ENCODE measurements at regions not wholly inside any gene's neighbourhood (a gene's known extent, or its start where the extent isn't known, plus 50 kb on each side); places are given as distances from the start of the nearest gene placed in this dataset.

- no peak overlapping the region for H3K4me3 Mint-ChIP-seq (ENCODE audit: low read depth)
- H3K4me1 Mint-ChIP-seq (ENCODE audit: low read depth): peaks cover 3% of the 10 kb centered on the region
- no peak for DNase-seq (ENCODE audit: low spot score, unreplicated experiment)
- peaks cover 6% of the 10 kb centered on the region for H3K9me3 Mint-ChIP-seq (ENCODE audit: low read depth)
- H3K27me3 Mint-ChIP-seq: no peaks in the 10 kb centered on the region
- TF ChIP-seq, protein P1, sequence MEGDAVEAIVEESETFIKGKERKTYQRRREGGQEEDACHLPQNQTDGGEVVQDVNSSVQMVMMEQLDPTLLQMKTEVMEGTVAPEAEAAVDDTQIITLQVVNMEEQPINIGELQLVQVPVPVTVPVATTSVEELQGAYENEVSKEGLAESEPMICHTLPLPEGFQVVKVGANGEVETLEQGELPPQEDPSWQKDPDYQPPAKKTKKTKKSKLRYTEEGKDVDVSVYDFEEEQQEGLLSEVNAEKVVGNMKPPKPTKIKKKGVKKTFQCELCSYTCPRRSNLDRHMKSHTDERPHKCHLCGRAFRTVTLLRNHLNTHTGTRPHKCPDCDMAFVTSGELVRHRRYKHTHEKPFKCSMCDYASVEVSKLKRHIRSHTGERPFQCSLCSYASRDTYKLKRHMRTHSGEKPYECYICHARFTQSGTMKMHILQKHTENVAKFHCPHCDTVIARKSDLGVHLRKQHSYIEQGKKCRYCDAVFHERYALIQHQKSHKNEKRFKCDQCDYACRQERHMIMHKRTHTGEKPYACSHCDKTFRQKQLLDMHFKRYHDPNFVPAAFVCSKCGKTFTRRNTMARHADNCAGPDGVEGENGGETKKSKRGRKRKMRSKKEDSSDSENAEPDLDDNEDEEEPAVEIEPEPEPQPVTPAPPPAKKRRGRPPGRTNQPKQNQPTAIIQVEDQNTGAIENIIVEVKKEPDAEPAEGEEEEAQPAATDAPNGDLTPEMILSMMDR (IDR thresholded peaks at IDR 0.05; ENCODE audit: unreplicated experiment): no peak
- H3K27ac Mint-ChIP-seq: no peak overlapping the region
- H3K36me3 Mint-ChIP-seq (ENCODE audit: insufficient read depth): peaks cover 2% of the 10 kb centered on the region
These were observed 295.0 kb upstream of the SPRED2 start for GRCh38 chr2:65727381-65727780.

DNA sequence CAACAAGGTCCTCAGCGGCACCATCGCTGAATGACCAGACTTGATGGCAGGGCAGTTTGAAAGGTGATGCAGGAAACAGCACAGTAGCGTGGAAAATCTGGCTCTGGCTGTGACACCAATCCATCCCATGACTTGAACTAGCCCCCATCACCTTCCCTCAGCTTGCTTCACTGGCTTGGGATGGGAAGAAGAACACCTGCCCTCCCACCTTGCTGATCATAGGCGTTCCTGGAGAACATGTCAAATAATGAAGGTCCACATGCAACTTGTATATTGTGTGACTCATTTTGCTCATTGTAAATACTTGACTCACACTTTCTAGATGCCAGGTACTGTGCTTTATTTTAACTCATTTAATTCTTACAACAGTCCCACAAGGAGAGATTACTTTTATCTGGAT lies 292.4 kb upstream of the SPRED2 start:
- DNase-seq (ENCODE audit: low spot score, unreplicated experiment): no peak
- H3K4me1 Mint-ChIP-seq (ENCODE audit: low read depth): peaks cover 6% of the 10 kb centered on the region
- H3K4me3 Mint-ChIP-seq (ENCODE audit: low read depth): no peak overlapping the region
- no peak overlapping the region for H3K27ac Mint-ChIP-seq
- no peaks in the 10 kb centered on the region for H3K27me3 Mint-ChIP-seq
- H3K9me3 Mint-ChIP-seq (ENCODE audit: low read depth): peaks cover 6% of the 10 kb centered on the region
- TF ChIP-seq, protein P1 (IDR thresholded peaks at IDR 0.05; ENCODE audit: unreplicated experiment): no peak
- H3K36me3 Mint-ChIP-seq (ENCODE audit: insufficient read depth): peaks cover 2% of the 10 kb centered on the region

- H3K9me3 Mint-ChIP-seq (ENCODE audit: low read depth): peaks cover 6% of the 10 kb centered on the region
- H3K36me3 Mint-ChIP-seq (ENCODE audit: insufficient read depth): peaks cover 2% of the 10 kb centered on the region
- H3K4me3 Mint-ChIP-seq (ENCODE audit: low read depth): no peak overlapping the region
- H3K4me1 Mint-ChIP-seq (ENCODE audit: low read depth): peaks cover 6% of the 10 kb centered on the region
- TF ChIP-seq, protein P1 (IDR thresholded peaks at IDR 0.05; ENCODE audit: unreplicated experiment): no peak
- H3K27ac Mint-ChIP-seq: no peak overlapping the region
- no peak for DNase-seq (ENCODE audit: low spot score, unreplicated experiment)
- H3K27me3 Mint-ChIP-seq: no peaks in the 10 kb centered on the region
These were observed 291.9 kb upstream of the SPRED2 start for GRCh38 chr2:65724336-65724735.

DNA sequence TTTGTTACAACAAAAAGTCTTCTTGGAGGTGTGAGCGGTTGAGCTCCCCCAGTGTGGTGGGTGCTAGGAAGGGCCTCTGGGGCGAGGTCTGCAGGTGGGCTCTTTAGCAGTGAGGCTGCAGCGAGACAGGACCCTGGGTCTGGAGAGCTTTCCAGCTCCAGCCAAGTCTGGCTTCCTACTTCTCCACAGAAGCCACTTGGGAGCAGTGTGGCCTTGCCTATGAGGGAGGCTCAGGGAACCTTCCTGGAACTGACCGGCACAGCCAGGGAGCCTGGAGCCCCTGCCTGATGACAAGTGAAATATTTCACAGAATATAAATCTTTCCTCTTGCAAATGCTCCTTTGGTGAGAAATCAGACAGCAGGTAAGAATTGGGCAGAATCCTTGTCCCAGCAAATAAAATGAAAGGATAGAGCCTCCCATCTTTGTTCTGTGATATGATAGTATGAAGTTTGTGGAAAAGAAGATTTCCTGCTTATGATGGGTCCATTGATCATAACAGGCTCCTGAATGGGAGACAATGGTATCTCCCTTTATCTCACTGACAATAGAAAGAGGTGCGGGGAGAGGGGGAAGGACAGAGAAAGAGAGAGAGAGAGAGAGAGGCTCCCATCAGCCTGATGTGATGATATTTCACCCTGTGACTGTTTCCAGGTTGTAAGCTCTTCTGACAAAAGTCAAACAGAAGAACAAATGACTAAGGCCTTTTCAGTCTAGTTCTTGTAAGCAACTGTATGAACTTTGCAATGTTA lies 289.8 kb upstream of the SPRED2 start:
- DNase-seq (ENCODE audit: low spot score, unreplicated experiment): peak; percentile 36
- H3K36me3 Mint-ChIP-seq (ENCODE audit: insufficient read depth): peaks cover 2% of the 10 kb centered on the region
- no peak overlapping the region for H3K4me3 Mint-ChIP-seq (ENCODE audit: low read depth)
- peaks cover 6% of the 10 kb centered on the region for H3K4me1 Mint-ChIP-seq (ENCODE audit: low read depth)
- H3K9me3 Mint-ChIP-seq (ENCODE audit: low read depth): peaks cover 6% of the 10 kb centered on the region
- peak overlapping the region; percentile 22 for H3K27ac Mint-ChIP-seq
- peaks cover 3% of the 10 kb centered on the region for H3K27me3 Mint-ChIP-seq
- TF ChIP-seq, protein P1 (IDR thresholded peaks at IDR 0.05; ENCODE audit: unreplicated experiment): peak; percentile 66

DNA sequence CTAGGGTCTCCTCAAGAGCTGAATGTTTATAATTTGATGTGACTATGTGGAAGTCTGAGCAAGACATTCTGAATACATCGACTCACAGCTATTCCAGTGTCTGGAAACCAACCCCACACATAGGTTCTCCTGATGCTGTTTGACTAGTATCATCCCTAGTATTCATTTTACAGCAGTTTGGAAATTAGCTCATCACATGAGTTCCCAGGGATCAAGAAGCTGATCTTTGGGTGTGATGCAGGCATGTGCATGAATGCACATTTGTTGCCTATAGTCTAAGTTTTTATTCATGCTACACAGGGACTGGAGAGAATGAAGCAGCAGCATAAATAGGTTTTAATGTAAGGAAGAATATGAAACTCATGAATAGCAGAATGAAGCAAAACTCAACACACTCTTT lies 284.3 kb upstream of the SPRED2 start:
- TF ChIP-seq, protein P1 (IDR thresholded peaks at IDR 0.05; ENCODE audit: unreplicated experiment): no peak
- Mint-ChIP-seq H3K4me3 (ENCODE audit: low read depth) (no peak overlapping the region), H3K36me3 (ENCODE audit: insufficient read depth) (no peaks in the 10 kb centered on the region), H3K27me3 (peaks cover 8% of the 10 kb centered on the region), H3K4me1 (ENCODE audit: low read depth) (no peaks in the 10 kb centered on the region), H3K9me3 (ENCODE audit: low read depth) (no peaks in the 10 kb centered on the region), H3K27ac (no peak overlapping the region)
- DNase-seq (ENCODE audit: low spot score, unreplicated experiment): no peak
